Prostate gland (tissue), 2 donors: ENCODE measurements at regions not wholly inside any gene's neighbourhood (a gene's known extent, or its start where the extent isn't known, plus 50 kb on each side); places are given as distances from the start of the nearest gene placed in this dataset.
"Not testable (repeated sequence)": the region's sequence is repeated elsewhere in the genome, so short reads cannot be mapped to it uniquely, and the experiment has no call there.

Experiments used
- DNase-seq: peaks from one replicate; pipeline ENCODE4 v3.0.0-alpha.2; 2019; ENCODE audit warnings: low spot score
- H3K27ac ChIP-seq, 2 donors: fragments of 200-600 bp; sonication (generic); 2 replicates each; pipeline ENCODE4 v1.5.1; 2017 to 2019
- H3K27me3 ChIP-seq: fragments of 200-600 bp; sonication (generic); replicated peaks from 2 replicates; pipeline ENCODE4 v1.5.1; 2019; ENCODE audit not compliant: insufficient read depth
- H3K36me3 ChIP-seq, 2 donors: fragments of 200-600 bp; sonication (generic); 1 replicate in 1 of 2; 2 replicates in 1 of 2; pipeline versions ENCODE4 v1.5.1 to v1.8.1; 2017 to 2019
- H3K4me1 ChIP-seq: fragments of 200-600 bp; sonication (generic); replicated peaks from 2 replicates; pipeline ENCODE4 v1.5.1; 2019
- H3K4me3 ChIP-seq, 2 donors: fragments of 200-600 bp; sonication (generic); 2 replicates each; pipeline ENCODE4 v1.5.1; 2017 to 2019
- H3K9me3 ChIP-seq: fragments of 200-600 bp; sonication (generic); 2 replicates; pipeline ENCODE4 v1.5.1; 2017
- POLR2A ChIP-seq: fragments of 450-650 bp; IDR thresholded peaks from one replicate; pipeline ENCODE4 v1.6.1; 2016; ENCODE audit warnings: antibody characterized with exemption, mild to moderate bottlenecking
- POLR2AphosphoS5 ChIP-seq: sonication (generic); formaldehyde crosslinking; IDR thresholded peaks from one replicate; pipeline ENCODE4 v1.6.1; 2017; ENCODE audit warnings: antibody characterized with exemption
- WGBS: methylation state at CpG from one replicate; pipeline ENCODE4 v1.1.5; 2018; 5-methylcytosine and 5-hydroxymethylcytosine counted together
- intact Hi-C: fragments of 100-400 bp; cut with DNase I; formaldehyde crosslinking; loops from one replicate; pipeline ENCODE4 v1.14.2; 2022
- TF ChIP-seq, protein P1 (sequence below), 4 experiments: fragments of 200-600 bp in 2 of 4; fragments of 450-650 bp in 2 of 4; sonication (generic) in 2 of 4; IDR thresholded peaks; 1 replicate in 3 of 4; 2 replicates in 1 of 4; pipeline ENCODE4 v1.5.1; 2016 to 2019; ENCODE audit warnings: antibody characterized with exemption in 4 of 4, mild to moderate bottlenecking in 2 of 4, moderate library complexity in 2 of 4

GRCh38 chr14:52146504-52146903, 77.6 kb upstream of the NID2 start:
- Histone ChIP-seq H3K27me3 (no peaks in the 10 kb centered on the region), H3K9me3 (no peaks in the 10 kb centered on the region), H3K27ac (no peak overlapping the region), H3K36me3 (no peaks in the 10 kb centered on the region), H3K4me1 (no peaks in the 10 kb centered on the region), H3K4me3 (no peak overlapping the region)
- no peak for TF ChIP-seq POLR2A
- TF ChIP-seq POLR2AphosphoS5: no peak
- TF ChIP-seq, protein P1, sequence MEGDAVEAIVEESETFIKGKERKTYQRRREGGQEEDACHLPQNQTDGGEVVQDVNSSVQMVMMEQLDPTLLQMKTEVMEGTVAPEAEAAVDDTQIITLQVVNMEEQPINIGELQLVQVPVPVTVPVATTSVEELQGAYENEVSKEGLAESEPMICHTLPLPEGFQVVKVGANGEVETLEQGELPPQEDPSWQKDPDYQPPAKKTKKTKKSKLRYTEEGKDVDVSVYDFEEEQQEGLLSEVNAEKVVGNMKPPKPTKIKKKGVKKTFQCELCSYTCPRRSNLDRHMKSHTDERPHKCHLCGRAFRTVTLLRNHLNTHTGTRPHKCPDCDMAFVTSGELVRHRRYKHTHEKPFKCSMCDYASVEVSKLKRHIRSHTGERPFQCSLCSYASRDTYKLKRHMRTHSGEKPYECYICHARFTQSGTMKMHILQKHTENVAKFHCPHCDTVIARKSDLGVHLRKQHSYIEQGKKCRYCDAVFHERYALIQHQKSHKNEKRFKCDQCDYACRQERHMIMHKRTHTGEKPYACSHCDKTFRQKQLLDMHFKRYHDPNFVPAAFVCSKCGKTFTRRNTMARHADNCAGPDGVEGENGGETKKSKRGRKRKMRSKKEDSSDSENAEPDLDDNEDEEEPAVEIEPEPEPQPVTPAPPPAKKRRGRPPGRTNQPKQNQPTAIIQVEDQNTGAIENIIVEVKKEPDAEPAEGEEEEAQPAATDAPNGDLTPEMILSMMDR (IDR thresholded peaks at IDR 0.05): no peak
- WGBS: 28% methylated on average over 2 of the region's 2 CpGs
- no peak for DNase-seq
- intact Hi-C loops: no loop called here

DNA sequence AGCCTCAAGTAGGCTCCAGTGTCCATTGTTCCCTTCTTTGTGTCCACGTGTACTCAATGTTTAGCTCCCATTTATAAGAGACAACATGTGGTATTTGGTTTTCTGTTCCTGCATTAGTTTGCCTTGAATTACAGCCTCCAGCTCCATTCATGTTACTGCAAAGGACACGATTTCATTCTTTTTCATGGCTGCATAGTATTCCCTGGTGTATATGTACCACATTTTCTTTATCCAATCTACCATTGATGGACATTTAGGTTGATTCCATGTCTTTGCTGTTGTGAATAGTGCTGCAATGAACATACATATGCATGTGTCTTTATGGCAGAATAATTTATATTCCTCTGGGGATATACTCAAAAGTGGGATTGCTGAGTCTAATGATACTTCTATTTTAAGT, 75.2 kb upstream of the NID2 start:
- H3K9me3 ChIP-seq, H3K27me3 ChIP-seq, H3K4me3 ChIP-seq, H3K4me1 ChIP-seq, H3K27ac ChIP-seq, H3K36me3 ChIP-seq, intact Hi-C loops, DNase-seq: not testable (repeated sequence)
- WGBS: 87% methylated on average over 2 of the region's 2 CpGs

DNA sequence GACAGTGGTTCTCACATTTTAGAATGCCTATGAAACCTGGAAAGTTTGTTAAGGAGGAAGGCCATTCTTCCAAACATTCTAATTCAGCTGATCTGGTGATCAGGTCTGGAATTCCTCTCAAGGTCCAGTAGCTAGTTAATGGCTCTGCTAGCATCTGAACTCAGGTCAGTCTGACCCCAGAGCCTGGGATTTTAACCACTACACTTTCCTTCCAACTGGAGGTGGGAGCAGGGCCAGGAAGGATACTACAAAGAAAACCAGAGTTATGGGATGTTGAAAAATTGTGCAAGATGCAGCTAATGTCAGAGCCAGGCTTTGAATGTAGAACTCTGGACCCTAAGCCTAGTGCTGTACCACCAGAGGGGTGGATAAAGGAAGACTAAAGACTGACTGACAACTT, 73.6 kb upstream of the NID2 start:
- intact Hi-C loops: no loop called here
- no peak overlapping the region for H3K4me3 ChIP-seq
- H3K9me3 ChIP-seq: no peaks in the 10 kb centered on the region
- no peaks in the 10 kb centered on the region for H3K4me1 ChIP-seq
- no peak for DNase-seq
- no peak for TF ChIP-seq POLR2A
- TF ChIP-seq, protein P1 (IDR thresholded peaks at IDR 0.05): no peak
- no peak for TF ChIP-seq POLR2AphosphoS5
- no peaks in the 10 kb centered on the region for H3K36me3 ChIP-seq
- H3K27ac ChIP-seq: no peak overlapping the region
- no peaks in the 10 kb centered on the region for H3K27me3 ChIP-seq

GRCh38 chr14:52131640-52132320, 62.9 kb upstream of the NID2 start:
- Histone ChIP-seq H3K27me3 (no peaks in the 10 kb centered on the region), H3K4me3 (no peak overlapping the region), H3K36me3 (no peaks in the 10 kb centered on the region), H3K27ac (no peak overlapping the region), H3K9me3 (no peaks in the 10 kb centered on the region), H3K4me1 (no peaks in the 10 kb centered on the region)
- DNase-seq: peak; percentile 67
- intact Hi-C loops: loop anchor here (5.0 kb wide), 1 partner anchor 134 kb away; no protein-coding TSS in a partner anchor
- WGBS: 27% methylated on average over 13 of the region's 13 CpGs
- no peak for TF ChIP-seq POLR2A
- peak; percentile 46 for TF ChIP-seq POLR2AphosphoS5
- TF ChIP-seq, protein P1 (IDR thresholded peaks at IDR 0.05): peak in 3 of 4 experiments; percentile 45 to 60 (median 49)

- Histone ChIP-seq H3K4me3 (no peak overlapping the region), H3K4me1 (no peaks in the 10 kb centered on the region), H3K27me3 (no peaks in the 10 kb centered on the region), H3K9me3 (no peaks in the 10 kb centered on the region), H3K36me3 (no peaks in the 10 kb centered on the region), H3K27ac (no peak overlapping the region)
- no peak for DNase-seq
- whole genome bisulfite sequencing: 80% methylated on average over 3 of the region's 3 CpGs
- intact Hi-C loops: loop anchor here (5.0 kb wide), 1 partner anchor 132 kb away; no protein-coding TSS in a partner anchor
- TF ChIP-seq POLR2AphosphoS5 (no peak), POLR2A (no peak)
- TF ChIP-seq, protein P1 (IDR thresholded peaks at IDR 0.05): no peak
Measured at GRCh38 chr14:52129721-52130120, 60.9 kb upstream of the NID2 start.
